Upper lobe of right lung (tissue), 1 donor: ENCODE measurements at regions not wholly inside any gene's neighbourhood (a gene's known extent, or its start where the extent isn't known, plus 50 kb on each side); places are given as distances from the start of the nearest gene placed in this dataset.

ENCODE experiments used
- ATAC-seq: fragments of 200-7000 bp; cut with Tn5 transposase; one replicate; pipeline ENCODE4 v1.9.1; 2020; ENCODE audit warnings: mild to moderate bottlenecking, moderate library complexity
- DNase-seq: peaks from one replicate; pipeline ENCODE4 v3.0.0-alpha.2; 2020
- H3K27ac ChIP-seq: fragments of 200-600 bp; one replicate; pipeline ENCODE4 v1.8.0; 2022
- H3K27me3 ChIP-seq: fragments of 200-600 bp; one replicate; pipeline ENCODE4 v1.8.0; 2022; ENCODE audit warnings: mild to moderate bottlenecking
- H3K36me3 ChIP-seq: fragments of 200-600 bp; one replicate; pipeline ENCODE4 v1.8.0; 2022
- H3K4me1 ChIP-seq: fragments of 200-600 bp; one replicate; pipeline ENCODE4 v1.8.0; 2022
- H3K4me3 ChIP-seq: fragments of 200-600 bp; one replicate; pipeline ENCODE4 v1.8.0; 2022; ENCODE audit warnings: mild to moderate bottlenecking
- H3K9me3 ChIP-seq: fragments of 200-600 bp; one replicate; pipeline ENCODE4 v1.8.0; 2022
- CTCF ChIP-seq: fragments of 200-600 bp; IDR thresholded peaks from one replicate; pipeline ENCODE4 v1.8.0; 2022; ENCODE audit warnings: antibody characterized with exemption
- intact Hi-C: fragments of 100-400 bp; cut with DNase I; formaldehyde crosslinking; loops from one replicate; pipeline ENCODE4 v1.11.0; 2022
- donor health status: DM: no; HTN: yes; CAD: no; lungs with severe emphysema.

- ATAC-seq, result no peak
- no peaks in the 10 kb centered on the region for H3K9me3 ChIP-seq
- H3K27ac ChIP-seq, result no peak overlapping the region
- H3K4me1 ChIP-seq, result peaks cover 3% of the 10 kb centered on the region
- no peak for TF ChIP-seq CTCF
- H3K27me3 ChIP-seq, result no peaks in the 10 kb centered on the region
- no peaks in the 10 kb centered on the region for H3K36me3 ChIP-seq
- intact Hi-C loops, result no loop called here
- no peak for DNase-seq
- H3K4me3 ChIP-seq, result no peak overlapping the region
Measured at GRCh38 chr4:138869631-138870030, 145.9 kb upstream of the NOCT start.

- intact Hi-C loops, result no loop called here
- Histone ChIP-seq H3K9me3 (no peaks in the 10 kb centered on the region), H3K4me3 (no peak overlapping the region), H3K36me3 (no peaks in the 10 kb centered on the region), H3K27me3 (no peaks in the 10 kb centered on the region), H3K27ac (no peak overlapping the region), H3K4me1 (peaks cover 3% of the 10 kb centered on the region)
- TF ChIP-seq CTCF, result no peak
- ATAC-seq, result no peak
- DNase-seq, result no peak
Measured at GRCh38 chr4:138869165-138869564, 146.4 kb upstream of the NOCT start.

- intact Hi-C loops, result no loop called here
- Histone ChIP-seq H3K4me3 (no peak overlapping the region), H3K36me3 (no peaks in the 10 kb centered on the region), H3K9me3 (no peaks in the 10 kb centered on the region), H3K27me3 (no peaks in the 10 kb centered on the region), H3K27ac (no peak overlapping the region), H3K4me1 (peaks cover 3% of the 10 kb centered on the region)
- DNase-seq, result no peak
- ATAC-seq, result no peak
- TF ChIP-seq CTCF, result no peak
Measured at GRCh38 chr4:138868562-138868961, 147.0 kb upstream of the NOCT start.

GRCh38 chr4:138867404-138867803, 148.2 kb upstream of the NOCT start:
- intact Hi-C loops, result no loop called here
- no peak for TF ChIP-seq CTCF
- H3K27ac ChIP-seq, result no peak overlapping the region
- no peak for DNase-seq
- H3K9me3 ChIP-seq, result no peaks in the 10 kb centered on the region
- peak; percentile 25 for ATAC-seq
- H3K4me3 ChIP-seq, result no peak overlapping the region
- no peaks in the 10 kb centered on the region for H3K27me3 ChIP-seq
- H3K36me3 ChIP-seq, result no peaks in the 10 kb centered on the region
- peaks cover 3% of the 10 kb centered on the region for H3K4me1 ChIP-seq

- peaks cover 3% of the 10 kb centered on the region for H3K4me1 ChIP-seq
- TF ChIP-seq CTCF, result no peak
- no peak for DNase-seq
- H3K27me3 ChIP-seq, result no peaks in the 10 kb centered on the region
- H3K27ac ChIP-seq, result no peak overlapping the region
- no peak overlapping the region for H3K4me3 ChIP-seq
- no peak for ATAC-seq
- H3K9me3 ChIP-seq, result no peaks in the 10 kb centered on the region
- intact Hi-C loops, result no loop called here
- no peaks in the 10 kb centered on the region for H3K36me3 ChIP-seq
Measured at GRCh38 chr4:138866314-138866713, 149.3 kb upstream of the NOCT start.

GRCh38 chr4:138865765-138866164, 149.8 kb upstream of the NOCT start:
- Histone ChIP-seq H3K27me3 (no peaks in the 10 kb centered on the region), H3K9me3 (no peaks in the 10 kb centered on the region), H3K27ac (no peak overlapping the region), H3K4me3 (no peak overlapping the region), H3K36me3 (no peaks in the 10 kb centered on the region), H3K4me1 (peaks cover 2% of the 10 kb centered on the region)
- TF ChIP-seq CTCF, result no peak
- no peak for ATAC-seq
- intact Hi-C loops, result no loop called here
- DNase-seq, result no peak
